HG03108 (cell line): ENCODE measurements at regions not wholly inside any gene's neighbourhood (a gene's known extent, or its start where the extent isn't known, plus 50 kb on each side); places are given as distances from the start of the nearest gene placed in this dataset.

Experiments
- ATAC-seq: cut with Tn5 transposase; IDR thresholded peaks from one replicate; pipeline ENCODE4 v1.9.1; 2021; ENCODE audit warnings: moderate library complexity; ENCODE audit not compliant: unreplicated experiment

DNA sequence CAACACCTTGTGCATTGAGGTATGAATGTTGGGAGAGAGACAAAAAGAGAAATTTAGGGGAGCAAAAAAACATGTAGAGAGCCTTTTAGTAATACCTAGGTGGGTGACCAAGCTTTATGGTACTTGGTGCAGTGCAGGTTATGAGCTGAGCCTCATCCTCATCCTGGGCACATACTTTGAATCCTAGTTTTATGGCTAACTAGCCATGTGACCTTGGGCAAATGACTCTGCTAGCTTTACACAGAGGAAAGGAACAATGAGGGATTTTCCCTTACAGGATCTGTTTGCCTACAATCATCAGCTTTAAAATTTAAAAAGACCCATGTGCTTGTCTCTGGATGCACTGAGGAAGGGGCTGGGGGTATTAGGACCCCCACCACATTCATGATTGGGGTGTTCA lies 187.8 kb upstream of the ISX start:
- no peak for ATAC-seq

DNA sequence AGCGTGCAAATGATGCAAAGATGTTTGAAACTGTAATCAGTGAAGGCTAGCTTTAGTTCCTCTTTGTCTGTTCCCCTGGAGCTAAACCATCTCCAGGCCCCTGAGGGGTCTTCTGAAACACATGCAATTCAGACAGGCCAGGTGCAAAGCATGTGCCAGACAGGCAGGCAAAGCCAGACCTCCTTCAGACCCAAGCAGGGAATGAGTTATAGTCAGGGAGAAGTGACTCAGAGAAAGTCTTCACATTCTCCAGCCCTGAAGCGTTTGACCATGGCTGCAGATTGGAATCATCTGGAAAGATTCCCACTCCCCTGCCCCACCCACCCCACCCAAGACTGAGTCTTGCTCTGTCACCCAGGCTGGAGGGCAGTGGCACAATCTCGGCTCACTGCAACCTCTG lies 187.0 kb upstream of the ISX start:
- no peak for ATAC-seq

DNA sequence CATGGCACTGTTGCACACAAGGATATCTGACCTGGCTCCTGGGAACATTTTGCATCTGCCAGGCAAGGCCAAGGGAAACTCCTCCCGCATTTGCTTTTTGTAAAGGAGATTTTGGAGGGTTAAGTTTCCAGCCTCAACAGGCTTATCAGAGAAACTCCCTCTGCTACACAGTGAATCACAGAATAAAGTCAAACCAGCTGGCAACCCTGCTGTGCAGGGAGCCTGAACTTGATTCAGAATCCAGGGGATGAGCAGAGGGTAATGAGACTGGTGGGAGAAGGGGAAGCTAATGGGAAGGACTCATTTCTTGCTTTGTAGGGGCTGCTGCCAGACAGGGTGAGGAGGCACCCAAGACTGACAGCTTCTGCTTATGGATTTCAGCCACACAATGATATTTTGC lies 185.3 kb upstream of the ISX start:
- ATAC-seq = no peak

DNA sequence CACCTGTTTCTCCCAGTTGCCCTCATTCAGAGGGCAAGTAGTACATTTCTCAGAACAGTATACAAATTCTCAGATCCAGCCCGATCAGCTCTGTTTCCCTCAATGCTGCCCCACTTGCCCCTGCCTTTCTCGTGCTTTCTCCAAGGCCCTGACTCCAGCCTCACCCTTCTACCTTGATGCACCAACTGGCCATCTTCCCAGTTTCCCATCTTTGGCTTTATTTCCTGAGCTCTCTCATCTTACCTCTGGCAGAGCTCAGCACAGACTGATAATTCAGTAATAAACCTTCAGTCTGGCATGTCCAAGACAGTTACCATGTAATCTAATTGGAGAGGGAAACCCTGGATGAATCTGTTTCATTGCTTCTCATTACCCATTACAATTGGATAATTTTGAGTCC lies 184.5 kb upstream of the ISX start:
- ATAC-seq = no peak

DNA sequence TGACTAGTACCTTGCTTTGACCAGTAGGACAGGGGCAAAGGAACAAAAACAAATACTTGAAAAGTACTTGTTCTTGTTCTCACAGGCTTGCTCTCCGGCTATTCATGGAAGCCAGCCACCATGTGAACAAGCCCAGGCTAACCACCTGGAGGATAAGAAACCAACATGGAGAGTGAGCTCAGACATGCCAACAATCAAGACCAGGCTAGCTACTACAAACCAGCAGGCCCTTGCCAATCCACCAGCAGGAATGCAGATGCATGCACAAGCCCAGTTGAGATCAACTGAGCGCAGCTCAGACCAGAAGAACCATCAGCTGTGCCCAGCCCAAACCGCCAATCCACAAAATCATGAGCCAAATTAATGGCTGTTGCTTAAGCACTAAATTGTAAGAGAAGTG lies 180.1 kb upstream of the ISX start:
- ATAC-seq = no peak

DNA sequence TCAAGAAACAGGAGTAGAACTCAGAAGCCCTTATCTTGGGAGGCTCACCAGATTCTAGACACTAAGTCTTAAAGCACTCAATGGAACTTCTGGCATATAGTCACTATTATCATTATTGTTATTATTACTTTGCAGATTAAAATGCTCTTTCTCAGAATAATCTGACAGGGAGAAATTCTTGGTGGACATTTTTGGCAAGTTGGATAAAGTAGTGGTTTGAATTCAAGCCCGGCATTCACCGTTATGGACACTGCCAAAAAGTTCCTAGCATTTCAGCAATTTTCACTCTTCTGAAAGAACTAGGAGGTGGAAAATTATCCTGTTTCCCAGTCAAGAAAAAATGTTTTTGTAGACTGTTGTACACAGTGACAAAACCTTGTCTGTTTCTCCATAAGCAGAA lies 179.6 kb upstream of the ISX start:
- no peak for ATAC-seq

DNA sequence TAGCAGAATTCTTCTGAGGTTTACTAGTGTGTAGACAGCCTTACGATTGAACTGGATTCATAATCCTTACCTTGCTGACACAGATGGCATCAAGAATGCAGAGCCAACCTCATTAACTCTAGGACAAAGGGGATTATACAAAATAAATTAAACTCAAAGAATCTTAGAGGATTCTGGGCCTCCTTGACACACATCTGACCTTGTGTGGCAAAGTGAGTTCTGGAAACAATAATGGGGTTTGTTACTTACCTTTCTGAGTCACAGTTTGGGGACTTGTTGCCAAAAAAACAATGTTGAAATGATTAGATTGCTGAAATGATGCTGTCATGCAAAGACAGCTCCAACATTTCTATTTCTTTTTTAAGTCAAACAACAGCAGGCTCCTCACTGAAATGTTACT lies 179.1 kb upstream of the ISX start:
- no peak for ATAC-seq

DNA sequence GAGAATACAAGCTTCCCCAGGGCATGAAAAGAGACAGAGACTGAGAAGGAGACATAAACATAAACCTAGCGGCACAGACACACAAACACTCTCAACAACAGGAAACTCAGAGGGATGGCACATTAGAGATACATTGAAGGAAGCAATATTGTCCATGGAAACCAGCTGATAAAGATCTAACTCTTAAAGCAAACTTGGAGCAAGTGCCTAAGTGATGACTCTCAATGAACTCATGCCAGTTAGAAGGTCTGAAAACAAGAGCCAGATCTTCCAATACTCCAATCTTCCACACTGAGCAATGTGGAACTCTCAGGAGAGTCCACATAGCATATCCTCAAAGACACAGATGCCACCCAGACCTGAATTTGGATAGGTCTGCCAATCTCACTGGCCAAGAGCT lies 168.8 kb upstream of the ISX start:
- ATAC-seq = no peak

DNA sequence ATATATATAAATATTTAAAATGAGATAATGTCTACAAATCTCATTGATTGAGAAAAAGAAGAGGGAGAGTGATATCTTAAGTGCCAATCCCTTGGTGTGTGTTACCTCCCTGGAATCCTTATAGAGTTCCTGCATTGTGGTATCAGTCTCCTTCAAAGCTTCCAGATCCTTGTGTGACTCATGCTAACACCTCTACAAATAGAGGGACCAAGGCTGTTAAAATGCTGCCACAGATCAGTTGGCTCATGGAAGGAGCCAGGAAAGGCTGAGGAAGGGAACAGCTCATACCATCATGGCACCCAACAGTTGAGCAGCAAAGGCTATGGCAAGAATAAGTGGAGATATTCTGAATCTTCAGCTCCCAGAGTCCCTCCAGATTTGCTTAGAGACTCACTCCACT lies 163.6 kb upstream of the ISX start:
- ATAC-seq = no peak

DNA sequence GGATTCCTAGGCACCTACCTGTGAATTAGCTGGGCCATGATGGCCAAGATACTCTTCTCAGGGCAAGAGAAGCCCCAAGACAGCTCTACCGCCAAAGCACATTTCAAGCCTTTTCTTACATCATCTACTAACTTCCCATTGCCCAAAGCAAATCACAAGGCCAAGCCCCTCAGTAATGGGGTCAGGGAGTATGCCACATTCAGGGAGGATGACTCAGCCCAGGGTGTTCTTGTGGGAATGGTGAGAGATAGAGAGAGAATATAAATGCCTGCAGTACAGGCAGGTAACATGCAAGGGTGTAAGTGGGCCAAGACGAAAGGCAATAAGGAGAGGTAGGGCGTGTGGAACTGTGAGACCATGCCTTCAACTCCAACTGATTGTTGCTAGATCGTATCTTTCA lies 162.5 kb upstream of the ISX start:
- ATAC-seq = no peak

DNA sequence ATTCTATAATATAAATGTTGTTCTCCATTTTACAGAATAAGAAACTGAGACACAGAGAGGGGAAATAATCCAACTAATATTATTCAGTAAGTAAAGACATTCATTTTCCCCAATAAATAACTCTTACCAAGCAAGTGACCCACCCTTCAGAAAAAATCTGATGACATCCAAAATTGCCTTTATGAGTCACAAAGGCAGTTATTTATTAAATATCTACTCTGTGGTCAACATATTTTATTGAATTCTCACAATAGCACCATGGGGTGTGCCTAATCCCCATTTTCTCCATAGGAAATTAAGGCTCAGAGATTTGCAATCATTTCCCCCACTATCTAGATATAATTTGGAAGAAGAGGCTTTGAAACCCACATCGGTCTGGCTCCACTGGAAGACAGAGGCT lies 161.5 kb upstream of the ISX start:
- no peak for ATAC-seq

DNA sequence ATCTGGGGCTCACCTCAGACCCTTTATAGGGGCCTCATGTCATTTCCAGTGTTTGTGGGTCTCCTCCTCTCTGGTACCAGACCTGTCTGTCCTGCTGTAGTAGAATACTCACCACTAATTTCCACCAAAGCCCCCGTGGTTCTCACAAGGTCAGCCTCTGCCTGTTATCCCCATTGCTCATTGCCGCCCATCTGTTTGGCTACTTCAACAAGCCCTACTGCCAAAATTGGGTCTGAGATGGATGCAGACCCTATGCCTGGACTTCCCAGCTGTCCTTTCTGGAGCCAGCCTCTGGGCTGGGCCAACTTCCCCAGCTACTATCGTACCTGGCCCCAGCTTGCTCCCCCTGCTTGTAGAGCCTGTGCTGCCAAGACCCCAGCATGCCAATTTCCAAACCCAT lies 152.1 kb upstream of the ISX start:
- no peak for ATAC-seq

DNA sequence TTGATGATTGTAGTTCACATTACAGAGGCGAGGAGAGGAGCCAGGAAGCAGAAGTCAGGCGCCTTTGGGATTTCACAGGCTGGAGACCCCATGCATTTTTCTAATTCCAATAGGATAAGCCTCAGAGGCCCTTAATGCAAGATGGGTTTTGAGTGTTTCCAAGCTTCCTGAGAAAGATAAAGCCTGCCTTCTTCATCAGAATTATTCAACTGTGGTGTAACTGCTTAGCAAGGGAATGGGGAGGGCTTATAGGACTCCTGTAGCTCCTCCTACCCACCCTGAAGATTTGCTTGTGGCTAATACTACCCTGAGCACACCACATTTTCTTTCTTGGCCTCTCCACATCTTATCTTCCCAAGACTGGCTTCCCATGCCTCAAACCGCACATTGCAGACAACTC lies 151.1 kb upstream of the ISX start:
- ATAC-seq = no peak

DNA sequence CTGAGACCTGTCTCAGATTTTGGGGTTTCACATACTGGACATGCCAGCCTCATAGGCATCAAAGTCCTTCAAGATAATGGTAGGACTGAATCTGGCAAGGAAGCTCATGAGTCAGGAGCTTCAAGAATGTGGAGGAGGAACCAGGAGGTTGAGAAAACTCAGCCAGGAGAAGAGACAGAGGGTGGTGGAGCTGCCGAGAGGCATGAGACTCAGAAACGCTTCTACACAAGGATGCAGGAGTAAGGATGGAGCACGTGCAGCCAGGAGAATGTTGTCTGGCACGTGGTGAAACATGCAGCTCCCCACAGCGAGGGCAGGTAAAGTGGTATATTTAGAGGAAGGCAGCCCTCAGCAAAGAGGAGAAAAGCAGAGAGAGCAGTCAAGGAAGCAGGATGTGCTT lies 148.7 kb upstream of the ISX start:
- ATAC-seq = no peak

DNA sequence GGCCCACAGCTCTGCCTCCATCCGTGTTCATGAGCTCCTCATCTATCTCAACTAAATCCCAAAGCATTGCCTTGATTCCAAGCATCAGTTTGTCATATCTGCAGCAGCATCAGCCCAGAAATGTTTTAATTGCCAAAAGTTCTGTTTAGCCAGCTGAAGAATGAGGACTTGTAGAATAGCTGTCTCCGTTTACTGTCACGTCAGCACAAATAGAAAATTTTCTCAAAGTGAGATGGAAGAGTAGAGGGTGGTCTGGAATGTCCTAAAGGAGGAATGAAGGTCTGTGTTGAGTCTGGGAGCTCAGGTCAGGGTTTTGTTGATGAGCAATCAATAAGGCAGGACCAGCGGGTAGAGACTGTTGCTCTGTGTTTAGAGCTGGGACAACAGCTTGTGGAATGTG lies 134.9 kb upstream of the ISX start:
- ATAC-seq = no peak

DNA sequence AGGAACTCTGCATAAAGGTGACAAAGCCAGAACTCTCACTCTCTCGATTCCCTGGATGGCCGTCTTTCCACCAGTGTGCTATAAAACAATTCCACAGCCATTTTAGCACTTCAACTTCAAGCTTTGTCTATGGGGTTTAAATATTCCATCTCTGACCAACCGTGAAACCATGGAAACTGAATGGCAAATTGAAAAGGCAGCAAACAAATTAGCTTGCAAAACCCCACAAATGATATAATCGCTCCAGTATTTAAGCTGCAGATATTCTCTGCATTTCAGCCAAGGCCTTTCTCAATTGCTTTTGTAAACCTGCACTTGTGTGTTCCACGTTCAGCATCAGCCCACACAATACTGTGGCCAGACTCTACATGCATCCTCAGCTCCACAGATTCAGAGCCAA lies 131.7 kb upstream of the ISX start:
- ATAC-seq = no peak

DNA sequence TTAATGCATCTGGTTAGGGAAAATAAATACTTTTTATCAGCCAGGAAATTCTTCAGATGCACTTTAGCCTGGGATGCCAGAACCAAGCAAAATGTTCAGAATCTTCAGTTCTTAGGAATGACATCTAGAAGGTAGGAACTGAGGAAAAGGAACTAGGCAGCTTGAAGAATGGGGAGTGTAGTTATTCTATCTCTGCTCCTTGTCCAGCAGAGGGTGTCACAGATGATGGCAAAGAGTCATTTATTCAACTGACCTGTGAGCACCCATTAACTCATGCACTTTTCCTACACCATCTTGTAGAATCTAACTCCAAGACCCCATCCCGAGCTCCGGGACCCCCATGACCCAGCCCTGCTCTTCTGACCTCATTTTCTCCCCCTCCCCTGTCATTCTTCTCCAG lies 122.1 kb upstream of the ISX start:
- no peak for ATAC-seq

DNA sequence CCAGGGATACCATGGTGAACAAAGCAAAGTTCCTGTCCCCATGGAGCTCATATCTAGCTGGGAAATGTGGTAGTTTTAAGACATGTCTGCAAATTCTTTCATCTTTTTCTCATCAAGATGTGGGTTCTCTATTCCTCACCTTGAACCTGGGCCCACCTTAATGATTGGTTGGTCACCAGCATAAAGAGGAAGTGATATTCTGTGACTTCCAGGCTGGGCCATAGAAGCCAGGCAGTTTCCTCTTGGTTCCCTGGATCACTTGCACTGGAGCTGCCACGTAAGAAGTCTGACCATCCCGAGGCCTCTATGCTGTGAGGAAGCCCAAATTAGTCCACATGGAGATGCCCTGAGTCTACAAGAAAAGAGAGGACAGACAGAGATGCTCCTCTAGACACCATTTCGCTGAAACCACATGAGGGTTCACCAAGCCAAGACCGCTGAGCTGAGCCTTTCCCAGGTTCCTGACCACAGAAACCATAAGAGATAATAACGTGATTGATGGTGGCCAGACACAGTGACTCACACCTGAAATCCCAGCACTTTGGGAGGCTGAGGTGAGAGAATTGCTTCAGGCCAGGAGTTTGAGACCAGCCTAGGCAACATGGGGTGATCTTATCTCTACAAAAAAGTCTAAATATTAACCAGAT lies 119.5 kb upstream of the ISX start:
- no peak for ATAC-seq

DNA sequence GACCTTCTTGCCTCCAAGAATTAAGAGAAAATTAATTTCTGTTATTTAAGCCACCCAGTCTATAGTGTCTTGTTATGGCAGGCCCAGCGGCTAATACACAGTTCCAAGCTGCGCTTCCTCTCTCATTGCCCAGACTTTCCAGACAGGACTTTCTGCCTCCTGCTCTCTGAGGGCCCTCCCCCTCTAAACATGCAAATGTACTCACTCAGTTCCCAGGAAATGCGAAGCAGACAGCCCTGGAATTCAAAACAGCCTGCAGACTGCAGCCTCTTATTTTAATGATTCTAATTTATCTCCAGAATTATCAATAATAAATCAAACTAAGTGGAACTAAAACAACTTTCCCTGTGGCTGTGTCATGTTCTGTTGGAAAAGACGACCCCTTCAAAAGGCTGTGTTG lies 115.5 kb upstream of the ISX start:
- no peak for ATAC-seq

DNA sequence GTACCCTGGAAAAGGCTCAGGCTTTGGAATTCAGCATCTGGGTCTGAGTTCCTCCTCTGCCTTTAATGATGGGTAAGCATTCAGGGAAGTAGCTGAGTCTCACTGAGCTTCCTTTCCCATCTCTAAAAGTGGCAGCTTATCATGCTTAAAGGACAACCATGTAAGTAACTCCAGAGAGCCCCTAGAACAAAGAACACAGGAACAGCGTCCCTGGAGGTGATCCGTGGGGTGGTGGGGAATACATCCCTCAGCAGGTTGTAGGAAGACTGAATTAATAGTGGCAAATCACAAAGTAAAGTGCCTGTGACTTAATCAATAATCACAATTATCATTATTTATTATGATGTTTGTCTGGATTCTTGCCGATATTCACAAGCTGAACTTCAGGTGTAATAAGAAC lies 114.7 kb upstream of the ISX start:
- ATAC-seq = no peak

DNA sequence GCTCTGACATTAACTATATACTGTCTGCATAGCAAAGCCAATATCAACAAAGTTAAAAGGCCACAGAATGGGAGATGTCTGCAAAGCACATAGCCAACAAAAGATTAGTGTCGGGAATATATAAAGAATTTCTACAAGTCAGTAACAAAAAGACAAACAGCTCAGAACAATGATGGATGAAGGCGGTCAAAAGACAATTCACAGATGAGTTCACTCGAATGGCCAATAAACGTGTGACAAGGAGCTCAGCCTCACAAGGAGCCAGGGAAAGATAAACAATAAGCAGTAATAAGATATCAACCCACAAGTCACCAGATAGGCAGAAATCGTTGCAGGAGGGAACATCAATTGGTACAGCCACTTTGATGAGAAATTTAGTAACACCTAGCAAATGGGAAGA lies 106.0 kb upstream of the ISX start:
- no peak for ATAC-seq

DNA sequence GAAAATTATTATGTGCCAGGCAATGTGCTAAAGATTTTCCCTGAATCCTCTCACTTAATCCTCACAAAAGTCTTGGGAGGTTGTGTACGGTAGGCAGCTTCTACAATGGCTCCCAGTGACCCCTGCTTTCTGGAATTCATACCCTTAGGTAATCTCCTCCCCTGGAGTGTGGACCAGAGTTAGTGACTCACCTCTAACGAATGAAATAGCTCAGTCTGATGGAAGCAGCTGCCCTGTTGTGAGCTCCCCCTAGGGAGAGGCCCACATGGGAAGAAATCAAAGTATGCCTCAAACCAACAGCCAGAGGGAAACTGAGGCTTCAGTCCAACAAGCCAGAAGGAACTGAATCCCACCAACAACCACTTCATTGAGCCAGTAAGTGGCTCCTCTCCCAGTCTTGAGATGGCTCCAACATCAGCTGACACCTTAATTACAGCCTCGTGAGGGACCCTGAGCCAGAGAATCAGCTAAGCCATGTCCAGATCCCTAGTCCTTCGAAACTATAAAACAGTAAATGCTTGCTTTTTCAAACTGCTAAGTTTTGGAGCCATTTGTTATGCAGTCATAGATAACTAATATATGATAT lies 98.9 kb upstream of the ISX start:
- no peak for ATAC-seq

DNA sequence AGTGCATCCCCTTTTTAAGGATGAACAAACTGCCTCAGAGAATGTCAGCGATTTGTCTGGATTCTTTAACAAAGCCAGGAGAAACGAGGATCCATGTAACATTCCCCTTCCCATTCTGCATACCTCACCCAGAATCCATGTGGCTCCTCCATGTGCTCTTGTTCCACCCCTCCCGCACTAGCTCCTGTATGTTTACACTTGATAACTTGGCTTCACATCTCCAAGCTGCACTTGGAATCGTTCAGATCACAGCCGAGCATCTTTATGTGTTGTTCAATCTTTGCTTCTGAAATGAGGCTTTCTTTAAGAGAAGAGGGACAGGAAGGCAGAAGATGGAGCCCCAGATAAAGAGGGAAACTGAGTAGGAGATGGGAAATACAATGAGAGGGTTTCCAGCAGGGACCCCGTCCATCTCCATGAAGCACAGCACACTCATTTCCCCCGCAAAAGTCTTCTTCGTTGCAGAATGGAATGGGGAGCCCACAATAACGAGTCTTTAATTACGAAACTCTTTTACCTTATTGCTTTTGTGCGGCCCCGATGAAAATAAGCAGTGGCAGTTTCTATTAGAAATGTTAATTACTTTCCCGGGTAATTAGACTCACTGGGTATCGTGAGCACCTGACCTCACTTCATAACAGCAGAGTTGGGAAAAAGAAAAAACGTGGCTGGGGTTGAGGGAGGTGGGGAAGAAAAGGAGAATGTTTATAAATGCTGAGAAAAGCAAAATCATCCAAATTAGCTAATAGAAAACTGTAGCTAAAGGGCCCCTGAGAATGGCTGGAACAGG lies 96.8 kb upstream of the ISX start:
- ATAC-seq = no peak
